Central memory CD8-positive, alpha-beta T cell (primary cell): ENCODE measurements at regions not wholly inside any gene's neighbourhood (a gene's known extent, or its start where the extent isn't known, plus 50 kb on each side); places are given as distances from the start of the nearest gene placed in this dataset.

ENCODE experiments used
- ATAC-seq: fragments of 150-1000 bp; cut with Tn5 transposase; replicated peaks from 2 replicates; pipeline ENCODE4 v1.10.0; 2022; ENCODE audit warnings: mild to moderate bottlenecking, moderate FRiP score, moderate number of reproducible peaks; ENCODE audit not compliant: poor library complexity, severe bottlenecking; ENCODE audit errors: extremely low read depth
- DNase-seq, 2 donors: peaks; one replicate each; pipeline ENCODE4 v3.0.0; 2021; ENCODE audit warnings: low spot score in 2 of 2
- H3K27ac Mint-ChIP-seq: one replicate; pipeline ENCODE4 v1.8.0; 2022; ENCODE audit warnings: low read depth, mild to moderate bottlenecking, moderate library complexity, mixed read lengths
- H3K27me3 Mint-ChIP-seq: one replicate; pipeline ENCODE4 v1.8.0; 2022; ENCODE audit warnings: mixed read lengths
- H3K36me3 Mint-ChIP-seq: one replicate; pipeline ENCODE4 v1.8.0; 2022; ENCODE audit warnings: mild to moderate bottlenecking, moderate library complexity, mixed read lengths; ENCODE audit not compliant: insufficient read depth
- H3K4me1 Mint-ChIP-seq: one replicate; pipeline ENCODE4 v1.8.0; 2022; ENCODE audit warnings: mixed read lengths
- H3K4me3 Mint-ChIP-seq: one replicate; pipeline ENCODE4 v1.8.0; 2022; ENCODE audit warnings: mild to moderate bottlenecking, moderate library complexity, mixed read lengths
- H3K9me3 Mint-ChIP-seq: one replicate; pipeline ENCODE4 v1.8.0; 2022; ENCODE audit warnings: mixed read lengths

DNA sequence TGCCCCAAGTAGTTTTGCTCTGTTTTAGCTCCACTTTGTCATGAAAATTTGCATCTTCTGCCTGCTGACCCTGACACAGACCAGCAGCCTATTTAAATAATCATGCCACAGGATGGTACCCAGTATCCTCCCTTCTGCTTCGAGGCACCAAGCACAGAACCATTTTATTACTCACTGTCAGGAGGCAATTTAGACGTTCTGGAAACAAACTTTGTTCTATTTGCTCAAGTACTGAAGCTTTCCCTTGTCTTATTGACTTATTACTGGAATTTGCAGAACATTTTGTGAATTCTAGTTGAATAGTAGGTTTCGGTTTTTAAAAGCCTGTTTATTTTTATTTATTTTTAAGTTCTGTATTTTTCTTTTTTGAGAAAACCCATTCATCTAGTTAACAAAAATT is 279.6 kb upstream of the GADL1 start:
- Mint-ChIP-seq H3K36me3 (no peaks in the 10 kb centered on the region), H3K9me3 (no peaks in the 10 kb centered on the region), H3K4me1 (no peaks in the 10 kb centered on the region), H3K27ac (no peak overlapping the region), H3K4me3 (no peak overlapping the region), H3K27me3 (no peaks in the 10 kb centered on the region)
- DNase-seq (no peak), ATAC-seq (no peak)

DNA sequence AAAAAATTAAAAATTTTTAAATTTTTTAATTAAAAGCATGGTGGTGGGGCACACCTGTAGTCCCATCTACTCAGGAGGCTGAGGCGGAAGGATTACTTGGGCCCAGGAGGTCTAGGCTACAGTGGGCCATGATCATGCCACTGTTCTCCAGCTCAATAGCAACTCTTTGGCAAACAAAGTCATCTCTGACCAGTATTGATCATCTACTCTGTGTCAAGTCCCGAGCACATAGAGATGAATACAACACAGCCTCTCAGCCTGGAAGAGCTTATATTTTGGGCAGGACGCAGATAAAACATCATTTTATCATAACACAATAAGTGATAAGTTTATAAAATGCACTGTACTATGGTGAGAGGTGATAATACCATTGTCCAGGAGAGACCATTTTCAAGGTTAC is 281.6 kb upstream of the GADL1 start:
- H3K9me3 Mint-ChIP-seq = no peaks in the 10 kb centered on the region
- ATAC-seq (no peak), DNase-seq (no peak)
- H3K4me3 Mint-ChIP-seq = no peak overlapping the region
- no peaks in the 10 kb centered on the region for H3K4me1 Mint-ChIP-seq
- H3K36me3 Mint-ChIP-seq = no peaks in the 10 kb centered on the region
- no peaks in the 10 kb centered on the region for H3K27me3 Mint-ChIP-seq
- H3K27ac Mint-ChIP-seq = no peak overlapping the region

DNA sequence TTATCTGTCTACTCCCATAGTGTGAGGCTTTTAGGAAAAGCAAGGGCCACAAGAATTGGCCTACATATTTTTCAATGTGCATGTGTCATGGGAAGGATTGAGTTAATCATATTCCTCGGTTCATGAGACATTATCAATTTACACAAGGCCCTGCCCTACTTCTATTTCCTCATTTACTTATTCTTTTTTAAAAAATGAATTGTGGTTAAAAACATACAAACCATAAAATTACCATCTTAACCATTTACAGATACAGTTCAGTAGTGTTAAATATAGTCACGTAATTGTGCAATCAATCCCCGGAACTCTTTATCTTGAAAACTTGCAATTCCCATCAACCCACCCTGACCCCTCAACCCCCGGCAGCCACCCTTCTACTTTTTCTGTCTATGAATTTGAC is 284.0 kb upstream of the GADL1 start:
- no peaks in the 10 kb centered on the region for H3K4me1 Mint-ChIP-seq
- H3K36me3 Mint-ChIP-seq = no peaks in the 10 kb centered on the region
- H3K9me3 Mint-ChIP-seq = no peaks in the 10 kb centered on the region
- no peak for ATAC-seq
- H3K27me3 Mint-ChIP-seq = no peaks in the 10 kb centered on the region
- DNase-seq = no peak
- no peak overlapping the region for H3K27ac Mint-ChIP-seq
- H3K4me3 Mint-ChIP-seq = no peak overlapping the region

DNA sequence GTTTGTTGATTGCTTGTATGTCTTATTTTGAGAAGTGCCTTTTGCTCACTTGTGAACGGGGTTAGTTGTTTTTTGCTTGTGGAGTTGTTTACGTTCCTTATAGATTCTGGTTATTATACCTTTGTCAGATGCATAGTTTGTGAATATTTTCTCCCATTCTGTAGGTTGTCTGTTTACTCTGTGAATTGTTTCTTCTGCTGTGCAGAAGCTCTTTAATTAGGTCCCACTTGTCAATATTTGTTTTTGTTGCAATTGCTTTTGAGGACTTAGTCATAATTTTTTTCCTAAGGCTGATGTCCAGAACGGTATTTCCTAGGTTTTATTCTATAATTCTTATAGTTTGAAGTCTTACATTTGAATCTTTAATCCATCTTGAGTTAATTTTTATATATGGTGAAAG is 285.3 kb upstream of the GADL1 start:
- Mint-ChIP-seq H3K36me3 (no peaks in the 10 kb centered on the region), H3K4me1 (no peaks in the 10 kb centered on the region), H3K4me3 (no peak overlapping the region), H3K27ac (no peak overlapping the region), H3K27me3 (no peaks in the 10 kb centered on the region), H3K9me3 (no peaks in the 10 kb centered on the region)
- DNase-seq (no peak), ATAC-seq (no peak)

DNA sequence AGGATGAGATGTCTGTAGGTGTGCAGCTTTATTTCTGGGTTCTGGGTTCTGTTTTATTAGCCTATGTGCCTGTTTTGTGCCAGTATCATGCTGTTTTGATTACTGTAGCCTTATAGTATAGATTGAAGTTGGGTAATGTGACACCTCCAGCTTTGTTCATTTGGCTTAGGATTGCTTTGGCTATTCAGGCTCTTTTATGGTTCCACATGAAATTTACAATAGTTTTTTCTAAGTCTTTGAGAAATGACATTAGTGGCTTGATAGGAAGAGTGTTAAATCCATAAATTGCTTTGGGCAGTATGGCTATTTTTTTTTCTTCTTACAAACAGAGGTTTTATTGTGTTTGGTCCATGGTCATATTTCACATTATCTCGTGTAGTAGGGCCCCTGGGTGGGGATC is 285.8 kb upstream of the GADL1 start:
- Mint-ChIP-seq H3K27me3 (no peaks in the 10 kb centered on the region), H3K27ac (no peak overlapping the region)
- no peak for ATAC-seq

DNA sequence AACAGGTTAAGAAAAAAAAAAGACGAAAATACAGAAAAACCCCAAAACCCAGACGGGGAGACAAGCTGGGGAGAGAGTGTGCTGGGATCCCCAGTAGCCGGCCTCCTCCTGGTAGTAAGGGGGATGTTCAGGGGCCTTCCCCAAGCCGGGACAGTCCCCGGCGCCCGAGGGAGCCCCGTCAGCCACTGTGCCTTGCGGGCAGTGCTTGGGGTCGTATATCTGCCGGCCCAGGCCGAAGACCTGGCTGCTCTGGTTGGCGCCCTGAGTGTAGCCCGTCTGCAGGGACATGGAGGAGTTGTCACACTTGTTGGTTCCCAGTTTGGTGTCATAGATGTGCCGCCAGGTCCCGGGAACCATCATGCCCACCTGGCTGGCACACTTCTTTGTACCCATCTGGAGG is 287.2 kb upstream of the GADL1 start:
- H3K27ac Mint-ChIP-seq = no peak overlapping the region
- ATAC-seq (no peak), DNase-seq (no peak)
- H3K27me3 Mint-ChIP-seq = no peaks in the 10 kb centered on the region
- H3K4me1 Mint-ChIP-seq = no peaks in the 10 kb centered on the region
- H3K36me3 Mint-ChIP-seq = no peaks in the 10 kb centered on the region
- no peaks in the 10 kb centered on the region for H3K9me3 Mint-ChIP-seq
- no peak overlapping the region for H3K4me3 Mint-ChIP-seq

More for the DNA sequence above, 285.8 kb upstream of the GADL1 start:
- H3K36me3 Mint-ChIP-seq = no peaks in the 10 kb centered on the region
- DNase-seq = no peak
- no peak overlapping the region for H3K4me3 Mint-ChIP-seq
- H3K9me3 Mint-ChIP-seq = no peaks in the 10 kb centered on the region
- H3K4me1 Mint-ChIP-seq = no peaks in the 10 kb centered on the region

DNA sequence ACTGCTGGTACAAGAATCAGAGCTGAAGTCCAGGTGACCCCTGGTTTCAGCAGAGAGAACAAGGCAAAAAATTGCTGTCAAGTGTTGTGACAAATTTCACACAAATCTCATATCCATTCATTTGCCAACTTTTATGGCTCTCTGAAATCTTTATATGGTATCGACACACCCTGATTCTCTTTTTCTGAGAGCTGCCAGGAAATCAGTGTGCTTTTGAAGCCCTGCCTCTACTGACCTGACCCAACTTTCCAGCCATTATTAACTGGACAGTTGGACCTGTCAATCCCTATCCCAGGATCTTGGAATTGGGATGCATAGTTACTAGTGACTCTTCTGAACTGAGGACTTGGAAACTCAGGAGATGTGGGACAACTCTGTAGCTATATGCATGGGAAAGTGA is 288.2 kb upstream of the GADL1 start:
- no peak overlapping the region for H3K27ac Mint-ChIP-seq
- no peaks in the 10 kb centered on the region for H3K9me3 Mint-ChIP-seq
- no peak overlapping the region for H3K4me3 Mint-ChIP-seq
- H3K36me3 Mint-ChIP-seq = no peaks in the 10 kb centered on the region
- no peaks in the 10 kb centered on the region for H3K27me3 Mint-ChIP-seq
- ATAC-seq (no peak), DNase-seq (no peak)
- no peaks in the 10 kb centered on the region for H3K4me1 Mint-ChIP-seq

DNA sequence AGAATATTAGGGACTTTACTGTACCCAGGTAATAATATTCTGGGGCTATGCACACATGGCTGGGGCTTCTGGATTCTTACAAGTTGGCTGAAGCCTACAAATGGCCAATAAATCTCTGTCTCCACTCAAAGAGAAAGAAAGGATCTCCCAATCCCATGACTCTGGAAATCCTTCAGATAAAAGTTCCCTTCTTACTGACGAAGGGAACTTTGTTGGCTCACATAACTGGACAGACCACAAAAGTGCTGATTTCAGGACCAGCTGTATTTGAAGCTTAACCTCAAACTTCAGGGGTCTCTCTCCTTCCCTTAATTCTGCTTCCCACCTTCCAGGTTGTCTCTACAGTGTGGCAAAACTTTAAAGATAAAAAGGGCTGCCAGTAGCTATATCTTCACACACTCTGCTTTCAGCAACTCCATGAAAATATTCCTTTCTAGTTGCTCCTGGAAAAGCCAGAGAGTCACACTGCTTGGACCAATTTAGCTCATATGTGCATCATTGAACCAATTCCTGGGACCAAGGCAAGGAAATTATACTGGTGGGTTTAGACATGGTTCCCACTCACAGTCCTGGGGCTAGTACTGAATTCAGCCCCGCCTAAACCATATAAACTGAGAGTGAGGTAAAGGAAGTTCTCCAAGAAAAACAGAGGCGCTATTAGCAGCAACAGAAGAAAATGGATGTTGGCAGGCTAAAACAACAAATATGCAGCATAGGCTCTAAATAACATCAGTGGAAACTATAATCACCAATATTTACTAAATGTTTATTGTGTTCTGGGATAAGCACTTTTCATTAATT is 290.0 kb upstream of the GADL1 start:
- DNase-seq (no peak), ATAC-seq (no peak)
- Mint-ChIP-seq H3K4me3 (no peak overlapping the region), H3K27ac (no peak overlapping the region), H3K4me1 (no peaks in the 10 kb centered on the region), H3K9me3 (no peaks in the 10 kb centered on the region), H3K27me3 (no peaks in the 10 kb centered on the region), H3K36me3 (no peaks in the 10 kb centered on the region)

DNA sequence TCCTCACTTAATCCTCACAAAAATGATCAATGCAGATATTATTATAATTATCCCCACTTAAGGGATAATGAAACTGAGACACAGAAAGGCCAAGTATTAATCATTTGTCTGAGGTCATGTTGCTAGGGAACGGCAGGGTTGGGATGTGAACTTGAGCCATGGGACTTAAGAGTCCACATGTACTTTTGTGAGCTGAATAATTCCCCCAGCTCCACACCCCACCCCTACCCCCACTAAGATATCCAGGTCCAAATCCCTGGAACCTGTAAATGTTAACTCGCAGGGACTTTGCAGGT is 290.5 kb upstream of the GADL1 start:
- Mint-ChIP-seq H3K27me3 (no peaks in the 10 kb centered on the region), H3K27ac (no peak overlapping the region), H3K9me3 (no peaks in the 10 kb centered on the region), H3K36me3 (no peaks in the 10 kb centered on the region), H3K4me3 (no peak overlapping the region), H3K4me1 (no peaks in the 10 kb centered on the region)
- ATAC-seq (no peak), DNase-seq (no peak)

DNA sequence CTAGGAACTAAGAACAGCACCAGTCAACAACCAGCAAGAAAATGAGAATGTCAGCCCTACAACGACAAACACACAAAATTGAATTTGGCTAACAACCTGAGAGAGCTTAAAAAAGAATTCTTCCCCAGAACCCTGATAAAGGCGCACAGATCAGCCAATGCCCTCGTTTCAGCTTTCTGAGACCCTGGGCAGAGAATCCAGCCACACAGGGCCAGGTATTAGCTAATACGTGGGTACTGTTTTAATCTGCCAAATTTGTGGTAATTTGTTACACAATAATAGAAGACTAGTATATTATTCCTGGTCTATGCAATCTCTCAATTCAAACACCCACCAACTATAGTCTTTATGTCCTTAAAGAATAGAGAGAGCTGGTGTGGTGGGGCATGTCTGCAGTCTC is 291.6 kb upstream of the GADL1 start:
- Mint-ChIP-seq H3K27me3 (no peaks in the 10 kb centered on the region), H3K4me1 (no peaks in the 10 kb centered on the region), H3K4me3 (no peak overlapping the region), H3K36me3 (no peaks in the 10 kb centered on the region), H3K27ac (no peak overlapping the region), H3K9me3 (no peaks in the 10 kb centered on the region)
- DNase-seq = no peak
- no peak for ATAC-seq

DNA sequence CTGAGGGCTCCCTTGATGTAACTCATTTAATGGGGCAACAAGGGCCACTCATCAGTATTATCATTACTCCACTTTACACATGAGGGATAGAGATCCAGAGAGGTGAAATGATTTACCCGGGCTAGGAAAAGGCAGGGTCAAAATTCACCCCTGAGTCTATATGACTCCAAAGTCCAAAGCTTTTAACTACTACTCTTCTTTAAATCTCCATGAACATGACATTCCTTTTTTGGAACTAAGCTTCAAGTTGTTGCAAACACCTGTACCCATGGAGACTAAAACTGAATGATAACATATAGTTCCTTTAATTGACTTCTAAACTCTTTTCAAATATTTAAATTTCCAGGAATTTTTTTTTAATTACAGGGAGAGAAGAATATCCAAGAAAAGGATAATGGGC is 292.9 kb upstream of the GADL1 start:
- DNase-seq (no peak), ATAC-seq (no peak)
- Mint-ChIP-seq H3K4me1 (no peaks in the 10 kb centered on the region), H3K36me3 (no peaks in the 10 kb centered on the region), H3K27ac (no peak overlapping the region), H3K9me3 (no peaks in the 10 kb centered on the region), H3K4me3 (no peak overlapping the region), H3K27me3 (no peaks in the 10 kb centered on the region)

DNA sequence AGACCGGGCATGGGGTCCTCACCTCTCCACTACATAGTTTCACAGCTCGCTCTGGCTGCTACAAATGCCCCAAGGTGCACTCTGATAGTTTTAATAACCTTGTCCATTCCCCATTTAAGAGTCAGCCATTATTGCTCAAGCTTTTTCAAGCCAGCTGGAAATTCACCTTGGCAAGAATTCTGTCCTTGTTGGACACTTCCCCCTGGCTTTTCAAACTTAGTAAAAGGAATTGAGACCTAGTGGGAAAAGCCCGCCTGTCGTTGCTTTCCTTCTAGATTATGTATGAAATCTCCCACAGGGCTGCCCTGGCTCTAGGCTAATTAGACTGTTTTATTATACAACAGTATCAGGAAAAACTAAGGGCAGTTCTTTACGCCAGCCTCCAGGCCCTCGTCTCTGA is 293.7 kb upstream of the GADL1 start:
- H3K36me3 Mint-ChIP-seq = no peaks in the 10 kb centered on the region
- H3K4me1 Mint-ChIP-seq = no peaks in the 10 kb centered on the region
- no peak for DNase-seq
- H3K27ac Mint-ChIP-seq = no peak overlapping the region
- ATAC-seq = no peak
- H3K4me3 Mint-ChIP-seq = no peak overlapping the region
- no peaks in the 10 kb centered on the region for H3K9me3 Mint-ChIP-seq
- no peaks in the 10 kb centered on the region for H3K27me3 Mint-ChIP-seq

DNA sequence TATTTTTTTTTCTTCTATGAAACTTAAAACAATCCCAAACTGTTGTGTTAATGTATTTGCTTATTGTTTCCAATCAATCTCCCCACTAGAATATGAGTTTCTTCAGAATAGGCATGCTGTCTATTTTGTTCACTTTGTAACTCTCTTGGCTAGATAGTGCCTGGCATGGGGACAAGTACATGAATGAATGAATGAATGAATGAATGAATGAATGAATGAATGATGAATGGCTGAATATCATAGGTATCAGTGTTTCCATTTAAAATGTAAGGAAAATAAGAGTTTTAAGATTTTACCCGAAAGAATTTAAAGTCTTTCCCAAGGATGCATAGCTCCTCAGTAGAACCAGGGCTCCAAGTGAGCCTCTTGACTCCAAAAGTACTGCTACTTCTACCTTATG is 294.9 kb upstream of the GADL1 start:
- Mint-ChIP-seq H3K9me3 (no peaks in the 10 kb centered on the region), H3K4me1 (no peaks in the 10 kb centered on the region), H3K4me3 (no peak overlapping the region), H3K36me3 (no peaks in the 10 kb centered on the region), H3K27me3 (no peaks in the 10 kb centered on the region), H3K27ac (no peak overlapping the region)
- DNase-seq (no peak), ATAC-seq (no peak)

DNA sequence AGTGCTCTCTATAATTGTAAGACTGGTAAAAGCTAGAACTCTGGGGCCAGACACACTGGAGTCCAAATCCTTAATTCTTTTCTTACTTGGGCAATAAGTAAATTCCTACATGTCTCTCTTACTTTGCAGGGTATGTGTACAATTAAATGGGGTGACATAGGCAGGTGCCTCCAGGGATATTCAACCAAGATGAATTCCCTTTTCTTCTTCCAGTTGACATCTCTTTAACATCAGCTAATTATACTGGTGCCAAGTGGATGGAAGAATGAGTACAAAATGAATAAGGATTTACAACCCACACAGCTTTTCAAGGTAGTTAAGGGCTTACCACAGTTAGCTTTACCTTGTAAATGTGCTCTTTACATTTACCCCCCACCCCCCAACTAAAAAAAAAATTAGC is 295.5 kb upstream of the GADL1 start:
- Mint-ChIP-seq H3K27ac (no peak overlapping the region), H3K4me1 (no peaks in the 10 kb centered on the region), H3K9me3 (no peaks in the 10 kb centered on the region), H3K36me3 (no peaks in the 10 kb centered on the region), H3K4me3 (no peak overlapping the region), H3K27me3 (no peaks in the 10 kb centered on the region)
- DNase-seq (no peak), ATAC-seq (no peak)
